Fibroblast of lung (primary cell): ENCODE measurements at regions not wholly inside any gene's neighbourhood (a gene's known extent, or its start where the extent isn't known, plus 50 kb on each side); places are given as distances from the start of the nearest gene placed in this dataset.

Experiments
- DNase-seq, 2 donors: peaks; one replicate each; pipeline versions ENCODE4 v3.0.0 to v3.0.0-alpha.2; 2010; ENCODE audit warnings: low read depth in 2 of 2
- H2AFZ ChIP-seq: 2 replicates; pipeline ENCODE4 v1.5.1; 2012; ENCODE audit warnings: low read length, control low read depth, inconsistent platforms
- H3K27ac ChIP-seq: 2 replicates; pipeline ENCODE4 v1.5.1; 2011; ENCODE audit warnings: low read length, control low read depth; ENCODE audit not compliant: insufficient read depth
- H3K27me3 ChIP-seq: 2 replicates; pipeline ENCODE4 v1.5.1; 2011; ENCODE audit warnings: mild to moderate bottlenecking, low read length; ENCODE audit not compliant: control insufficient read depth, insufficient read depth
- H3K36me3 ChIP-seq: 2 replicates; pipeline ENCODE4 v1.5.1; 2011; ENCODE audit warnings: low read length; ENCODE audit not compliant: control insufficient read depth, insufficient read depth
- H3K4me1 ChIP-seq: 2 replicates; pipeline ENCODE4 v1.5.1; 2011; ENCODE audit warnings: low read length; ENCODE audit not compliant: control insufficient read depth, insufficient read depth; ENCODE audit errors: extremely low read depth
- H3K4me2 ChIP-seq: 2 replicates; pipeline ENCODE4 v1.5.1; 2011; ENCODE audit warnings: low read length, control low read depth; ENCODE audit not compliant: insufficient read depth; ENCODE audit errors: extremely low read depth
- H3K4me3 ChIP-seq, 4 experiments: fragments of 200-600 bp in 1 of 4; sonication (generic) in 1 of 4; replicated peaks in 1 of 4; 2 replicates each; pipeline ENCODE4 v1.5.1; 2011 to 2016; ENCODE audit warnings: low read length in 4 of 4, low read depth in 3 of 4, mild to moderate bottlenecking in 3 of 4, control low read depth in 2 of 4, inconsistent platforms in 1 of 4, mixed read lengths in 1 of 4; ENCODE audit not compliant: insufficient read depth in 1 of 4; ENCODE audit errors: control extremely low read depth in 1 of 4
- H3K79me2 ChIP-seq: 2 replicates; pipeline ENCODE4 v1.5.1; 2012; ENCODE audit warnings: mild to moderate bottlenecking, low read length, inconsistent platforms; ENCODE audit not compliant: control insufficient read depth, insufficient read depth
- H3K9ac ChIP-seq: 2 replicates; pipeline ENCODE4 v1.5.1; 2011; ENCODE audit warnings: mild to moderate bottlenecking, low read length, control low read depth; ENCODE audit not compliant: insufficient read depth
- H3K9me3 ChIP-seq: 2 replicates; pipeline ENCODE4 v1.5.1; 2012; ENCODE audit warnings: low read depth, low read length; ENCODE audit not compliant: control insufficient read depth, insufficient read depth
- H4K20me1 ChIP-seq: 2 replicates; pipeline ENCODE4 v1.5.1; 2011; ENCODE audit warnings: low read length; ENCODE audit not compliant: control insufficient read depth, insufficient read depth; ENCODE audit errors: extremely low read depth
- CTCF ChIP-seq, 2 donors: IDR thresholded peaks in 1 of 2; conservative IDR thresholded peaks in 1 of 2; 1 replicate in 1 of 2; 2 replicates in 1 of 2; pipeline ENCODE4 v1.5.1; 2011 to 2012; ENCODE audit warnings: low read length in 2 of 2, control low read depth in 1 of 2, inconsistent platforms in 1 of 2, low read depth in 1 of 2, mild to moderate bottlenecking in 1 of 2
- EZH2 ChIP-seq: IDR thresholded peaks from 2 replicates; pipeline ENCODE4 v1.5.1; 2012; ENCODE audit warnings: low read length, control low read depth, mild to moderate bottlenecking; ENCODE audit errors: missing control alignments

DNA sequence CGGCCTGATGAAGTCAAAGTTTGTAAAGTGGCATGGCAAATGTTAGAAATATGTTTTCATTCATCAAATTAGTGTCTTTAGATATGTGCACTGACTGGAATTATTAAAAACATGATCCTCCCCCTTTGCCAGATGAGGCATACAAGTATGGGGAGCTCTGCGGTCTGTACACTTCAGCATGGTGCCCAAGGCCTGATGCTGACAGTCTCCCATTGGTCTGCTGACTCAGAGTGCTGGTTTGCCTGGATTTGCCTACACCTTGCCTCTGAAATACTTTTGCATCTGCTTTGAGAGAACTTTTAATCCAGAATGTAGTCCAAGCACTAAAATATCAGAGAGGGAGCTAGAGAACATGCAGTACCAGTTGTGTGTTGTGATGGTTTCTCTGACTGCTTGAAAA is 354.3 kb upstream of the ACTBL2 start:
- Histone ChIP-seq H3K36me3 (no peaks in the 10 kb centered on the region), H3K27ac (no peak overlapping the region), H3K27me3 (no peaks in the 10 kb centered on the region), H3K9me3 (no peaks in the 10 kb centered on the region), H2AFZ (no peak overlapping the region), H3K79me2 (no peaks in the 10 kb centered on the region), H3K4me2 (no peak overlapping the region), H3K4me3 (no peak overlapping the region), H3K4me1 (peaks cover 10% of the 10 kb centered on the region), H3K9ac (no peak overlapping the region), H4K20me1 (no peaks in the 10 kb centered on the region)
- no peak for TF ChIP-seq EZH2
- no peak for TF ChIP-seq CTCF (conservative IDR thresholded peaks at IDR 0.05 in 1 of 2, IDR thresholded peaks at IDR 0.05 in 1 of 2; ENCODE audit: low read depth in 1 of 2, low read length in 2 of 2)
- peak in 1 of 2 donors; percentile 29 for DNase-seq

DNA sequence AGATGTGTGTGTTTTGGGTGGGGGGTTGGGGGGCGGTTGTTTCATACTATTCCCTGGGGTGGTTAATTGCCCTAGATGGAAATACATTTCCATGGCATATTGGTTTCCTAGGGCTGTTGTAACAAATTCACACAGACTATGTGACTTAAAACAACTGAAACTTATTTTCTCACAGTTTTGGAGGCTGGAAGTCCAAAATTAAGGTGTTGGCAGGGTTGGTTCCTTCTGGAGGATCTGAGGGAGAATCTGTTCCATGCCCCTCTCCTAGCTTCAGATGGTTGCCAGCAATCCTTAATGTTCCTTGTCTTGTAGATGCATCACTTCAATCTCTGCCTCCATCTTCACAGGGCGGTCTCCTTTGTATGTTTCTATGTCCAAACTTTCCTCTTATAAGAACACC is 353.7 kb upstream of the ACTBL2 start:
- Histone ChIP-seq H3K4me3 (no peak overlapping the region), H3K9me3 (no peaks in the 10 kb centered on the region), H3K4me2 (no peak overlapping the region), H4K20me1 (no peaks in the 10 kb centered on the region), H3K27me3 (no peaks in the 10 kb centered on the region), H3K9ac (no peak overlapping the region), H2AFZ (no peak overlapping the region), H3K27ac (no peak overlapping the region), H3K79me2 (no peaks in the 10 kb centered on the region), H3K4me1 (peaks cover 8% of the 10 kb centered on the region), H3K36me3 (no peaks in the 10 kb centered on the region)
- no peak for DNase-seq
- no peak for TF ChIP-seq CTCF (conservative IDR thresholded peaks at IDR 0.05 in 1 of 2, IDR thresholded peaks at IDR 0.05 in 1 of 2; ENCODE audit: low read depth in 1 of 2, low read length in 2 of 2)
- TF ChIP-seq EZH2, result no peak

DNA sequence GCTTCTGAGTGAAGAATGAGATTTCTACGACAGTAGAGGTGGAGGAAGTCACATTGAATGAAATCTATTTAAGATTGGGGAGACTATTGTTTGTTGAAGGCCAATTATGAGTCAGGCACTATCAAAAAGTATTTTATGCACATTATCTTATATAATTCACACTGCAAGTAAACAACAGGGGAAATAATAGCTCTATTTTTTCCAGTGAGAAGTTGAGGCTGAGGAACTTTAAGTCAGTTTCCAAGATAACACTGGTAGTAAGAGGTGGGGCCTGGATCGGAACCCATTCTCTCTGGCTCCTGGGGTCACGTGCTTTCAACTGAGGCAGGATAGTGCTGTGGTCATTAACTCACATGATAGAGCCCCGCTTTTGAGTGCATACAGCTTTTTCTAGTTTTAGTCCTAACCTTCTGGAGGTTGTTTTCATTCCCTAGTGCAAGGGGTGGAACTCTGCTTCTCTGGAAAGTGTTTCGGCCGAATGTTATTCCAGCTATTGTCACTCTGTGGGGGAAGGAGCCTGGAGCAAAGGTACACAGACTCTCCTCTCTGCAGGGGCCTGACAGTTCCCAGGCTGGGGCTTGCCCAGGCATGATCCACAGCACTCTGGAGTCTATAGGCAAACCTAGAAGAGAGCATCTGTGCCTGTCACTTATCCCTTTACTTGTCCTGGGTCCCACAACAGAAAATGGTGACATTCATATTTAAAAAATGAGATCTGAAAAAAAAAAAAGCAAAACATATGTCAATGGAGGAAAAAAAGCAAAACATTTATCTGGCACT is 352.4 kb upstream of the ACTBL2 start:
- Histone ChIP-seq H3K36me3 (no peaks in the 10 kb centered on the region), H3K4me3 (no peak overlapping the region), H3K27ac (peak overlapping the region; percentile 17), H3K9ac (no peak overlapping the region), H2AFZ (peak overlapping the region; percentile 70), H3K9me3 (no peaks in the 10 kb centered on the region), H3K4me2 (no peak overlapping the region), H3K27me3 (no peaks in the 10 kb centered on the region), H3K4me1 (peaks cover 6% of the 10 kb centered on the region), H3K79me2 (no peaks in the 10 kb centered on the region), H4K20me1 (no peaks in the 10 kb centered on the region)
- DNase-seq, result peak; percentile 53 to 70
- TF ChIP-seq CTCF (conservative IDR thresholded peaks at IDR 0.05 in 1 of 2, IDR thresholded peaks at IDR 0.05 in 1 of 2; ENCODE audit: low read depth in 1 of 2, low read length in 2 of 2) (no peak), EZH2 (no peak)
